Hematopoietic multipotent progenitor cell treated with erythropoietin and hydrocortisone succinate and interleukin-3 and kit ligand, for 15 days (in vitro differentiated cells): ENCODE measurements at regions not wholly inside any gene's neighbourhood (a gene's known extent, or its start where the extent isn't known, plus 50 kb on each side); places are given as distances from the start of the nearest gene placed in this dataset.
"Not testable (repeated sequence)": the region's sequence is repeated elsewhere in the genome, so short reads cannot be mapped to it uniquely, and the experiment has no call there.

ENCODE experiments used
- DNase-seq: peaks from one replicate; pipeline ENCODE4 v3.0.0-alpha.2; 2015; ENCODE audit warnings: low spot score

GRCh38 chr7:119270644-119271043 is 1002.3 kb upstream of the KCND2 start:
- DNase-seq = no peak

DNA sequence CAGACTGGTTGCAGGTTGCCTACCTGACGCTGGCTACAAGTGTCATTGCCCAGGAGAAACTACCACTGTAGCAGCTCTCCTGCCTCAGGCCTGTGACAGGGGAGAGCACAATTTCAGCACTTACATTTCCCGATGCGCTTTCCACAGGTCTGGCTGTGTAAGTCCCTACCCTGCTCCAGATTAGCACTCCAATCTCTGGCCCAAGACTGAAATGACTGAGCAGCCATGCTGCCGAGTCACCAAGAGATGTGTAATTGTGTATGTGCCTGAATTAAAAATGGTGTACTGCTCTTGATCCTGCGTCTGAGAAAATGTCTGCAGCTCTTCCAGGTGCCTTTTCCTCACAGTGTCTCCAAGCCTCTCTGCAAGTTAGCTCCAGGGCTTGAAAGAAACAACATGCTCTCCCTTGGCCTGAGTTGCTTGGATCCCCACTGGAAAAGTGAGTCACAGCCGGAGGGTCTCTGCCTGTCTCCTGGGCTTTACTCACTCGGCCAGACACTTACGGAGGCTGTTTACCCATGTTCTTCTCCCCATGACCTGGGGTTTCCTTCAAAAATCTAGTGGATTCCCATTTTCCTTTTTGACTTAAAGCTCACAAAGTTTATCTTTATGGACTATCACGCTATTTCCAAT is 1001.7 kb upstream of the KCND2 start:
- no peak for DNase-seq

GRCh38 chr7:119281181-119281846 is 991.7 kb upstream of the KCND2 start:
- DNase-seq = no peak

- no peak for DNase-seq
Observed at GRCh38 chr7:119283353-119283752, 989.6 kb upstream of the KCND2 start.

GRCh38 chr7:119288416-119288815 is 984.6 kb upstream of the KCND2 start:
- DNase-seq = no peak

DNA sequence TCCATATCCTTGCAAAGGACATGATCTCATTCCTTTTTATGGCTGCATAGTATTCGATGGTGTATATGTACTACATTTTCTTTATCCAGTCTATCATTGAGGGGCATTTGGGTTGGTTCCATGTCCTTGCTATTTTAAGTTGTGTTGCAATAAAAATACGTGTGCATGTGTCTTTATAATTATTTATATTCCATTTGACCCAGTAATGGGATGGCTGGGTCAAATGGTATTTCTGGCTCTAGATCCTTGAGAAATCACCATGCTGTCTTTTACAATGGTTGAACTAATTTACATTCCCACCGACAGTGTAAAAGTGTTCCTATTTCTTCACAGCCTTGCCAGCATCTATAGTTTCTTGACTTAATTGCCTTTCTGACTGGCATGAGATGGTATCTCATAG is 972.6 kb upstream of the KCND2 start:
- DNase-seq = not testable (repeated sequence)

DNA sequence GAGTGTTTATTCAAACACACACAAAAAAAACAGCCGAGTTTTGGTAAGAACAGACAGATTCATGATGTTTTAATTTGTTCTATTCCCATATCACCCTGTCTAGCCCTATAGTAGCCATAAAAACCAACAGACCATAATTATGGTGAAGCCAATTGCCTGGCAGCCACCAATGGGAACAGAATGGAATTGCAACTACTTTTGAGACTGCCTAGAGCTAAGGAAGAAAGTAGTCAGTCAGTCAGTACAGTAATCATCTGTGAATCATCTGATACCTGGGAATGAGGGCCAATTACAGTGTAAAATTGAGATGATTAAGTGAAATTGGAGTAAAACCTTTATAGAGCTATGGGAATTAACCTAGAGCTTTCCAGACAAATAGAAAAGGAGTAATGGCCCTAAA is 952.7 kb upstream of the KCND2 start:
- no peak for DNase-seq

DNA sequence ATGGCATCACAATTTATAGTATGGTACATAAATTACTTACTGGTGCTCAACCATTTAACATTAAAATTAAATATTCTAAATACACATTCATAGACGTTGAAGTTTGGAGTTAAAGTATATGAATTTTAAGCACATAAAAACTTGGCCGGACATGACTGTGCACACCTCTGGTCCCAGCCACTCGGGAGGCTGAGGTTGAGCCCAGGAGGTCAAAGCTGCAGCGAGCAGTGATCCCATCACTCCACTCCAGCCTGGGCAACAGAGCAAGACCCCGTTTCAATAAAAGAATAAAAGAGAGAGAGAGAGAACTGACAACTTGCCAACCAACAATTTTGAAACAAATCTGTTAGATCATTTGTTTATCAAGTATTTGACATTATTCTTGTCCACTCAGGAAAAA is 943.3 kb upstream of the KCND2 start:
- DNase-seq = no peak

DNA sequence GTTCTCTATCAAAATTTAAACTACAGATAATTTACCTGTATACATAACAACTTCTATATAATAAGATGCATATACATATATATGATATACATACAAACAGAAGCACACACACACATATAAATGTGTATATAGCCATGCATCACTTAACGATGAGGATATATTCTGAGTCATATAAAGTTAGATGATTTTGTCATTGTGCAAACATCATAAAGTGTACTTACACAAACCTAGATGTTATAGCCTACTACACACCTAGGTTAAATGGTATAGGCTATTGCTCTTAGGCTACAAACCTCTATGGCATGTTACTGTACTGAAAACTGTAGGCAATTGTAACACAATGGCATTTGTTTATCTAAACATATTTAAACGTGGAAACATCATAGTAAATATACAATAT is 937.6 kb upstream of the KCND2 start:
- DNase-seq = no peak

DNA sequence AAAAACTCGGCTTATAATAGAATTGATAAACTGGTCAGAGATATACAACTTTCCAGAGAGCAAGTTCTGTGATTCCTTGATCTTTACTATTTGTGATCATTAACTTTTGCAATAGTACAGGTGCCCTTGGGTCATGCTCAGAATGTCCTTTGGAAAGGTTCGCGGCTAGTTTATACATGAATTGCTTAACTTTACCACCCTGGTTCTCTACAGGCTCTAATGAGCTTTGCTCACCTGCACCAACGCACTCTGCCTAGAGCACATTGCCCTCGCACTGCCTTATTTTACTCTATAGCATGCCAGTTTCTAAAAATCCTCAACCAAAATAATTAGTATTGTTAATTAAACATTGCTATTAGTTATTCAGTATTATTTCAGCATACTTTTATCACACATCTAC is 931.2 kb upstream of the KCND2 start:
- DNase-seq = no peak

GRCh38 chr7:119343289-119343688 is 929.7 kb upstream of the KCND2 start:
- DNase-seq = no peak

- no peak for DNase-seq
Observed at GRCh38 chr7:119344466-119344865, 928.5 kb upstream of the KCND2 start.

GRCh38 chr7:119348491-119348890 is 924.5 kb upstream of the KCND2 start:
- no peak for DNase-seq

GRCh38 chr7:119350334-119350733 is 922.6 kb upstream of the KCND2 start:
- no peak for DNase-seq

- DNase-seq = no peak
Observed at GRCh38 chr7:119351320-119351719, 921.7 kb upstream of the KCND2 start.

GRCh38 chr7:119374436-119374835 is 898.5 kb upstream of the KCND2 start:
- no peak for DNase-seq

DNA sequence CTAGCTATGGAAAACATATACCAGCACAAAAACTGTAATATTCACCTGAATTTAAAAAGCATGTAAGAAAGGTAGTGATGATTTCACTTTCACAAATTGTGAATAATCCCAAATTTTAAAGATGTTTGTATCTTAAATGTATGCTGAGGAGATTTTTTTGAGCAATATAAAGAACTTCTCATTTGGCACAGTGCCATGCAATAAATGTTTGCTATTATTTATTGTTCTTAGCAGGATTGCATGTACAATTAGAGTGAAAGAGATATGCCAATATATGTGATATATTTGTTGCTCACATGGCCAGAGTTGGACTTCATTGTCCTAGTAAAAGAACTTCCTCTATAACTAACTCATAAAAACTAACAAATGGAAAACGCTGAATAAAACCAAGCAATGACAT is 895.1 kb upstream of the KCND2 start:
- DNase-seq = no peak

- no peak for DNase-seq
Observed at GRCh38 chr7:119382726-119383125, 890.2 kb upstream of the KCND2 start.

DNA sequence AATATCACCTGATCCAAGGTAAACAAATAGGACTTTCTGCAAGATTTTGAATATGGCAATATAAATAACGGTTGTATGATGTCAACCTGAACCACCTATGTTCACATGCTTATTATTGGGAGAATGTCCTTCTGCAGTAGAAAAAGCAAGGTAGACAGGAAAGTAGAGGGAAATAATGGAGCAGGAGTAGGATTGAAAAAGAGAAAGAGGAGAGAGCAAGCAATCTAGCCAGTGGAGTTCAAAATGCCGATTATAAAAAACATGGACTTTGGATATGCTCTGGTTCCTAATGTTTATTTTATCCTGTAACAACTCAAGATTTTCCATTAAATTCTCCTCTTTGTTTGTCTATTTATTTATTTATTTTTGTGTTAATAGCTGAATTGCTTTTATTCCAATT is 878.0 kb upstream of the KCND2 start:
- DNase-seq = no peak

DNA sequence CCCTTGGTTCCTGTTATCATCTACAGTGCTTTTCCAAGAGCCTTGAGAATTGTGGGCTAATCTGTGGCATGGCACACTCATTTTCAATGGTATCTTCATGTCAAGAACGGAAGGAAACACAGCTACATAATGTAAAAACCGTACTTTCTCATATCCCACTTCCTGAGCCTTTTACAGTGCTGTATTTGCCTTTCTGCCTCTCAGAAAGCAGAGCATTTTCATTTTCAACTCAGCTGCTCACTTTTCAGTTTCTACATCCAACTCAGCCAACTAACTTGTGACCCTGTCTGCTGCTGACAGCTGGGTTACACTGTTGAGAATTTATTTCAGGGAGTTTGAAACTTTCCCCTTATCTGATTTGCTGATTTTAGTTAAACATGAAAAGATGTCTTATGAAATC is 875.8 kb upstream of the KCND2 start:
- no peak for DNase-seq

DNA sequence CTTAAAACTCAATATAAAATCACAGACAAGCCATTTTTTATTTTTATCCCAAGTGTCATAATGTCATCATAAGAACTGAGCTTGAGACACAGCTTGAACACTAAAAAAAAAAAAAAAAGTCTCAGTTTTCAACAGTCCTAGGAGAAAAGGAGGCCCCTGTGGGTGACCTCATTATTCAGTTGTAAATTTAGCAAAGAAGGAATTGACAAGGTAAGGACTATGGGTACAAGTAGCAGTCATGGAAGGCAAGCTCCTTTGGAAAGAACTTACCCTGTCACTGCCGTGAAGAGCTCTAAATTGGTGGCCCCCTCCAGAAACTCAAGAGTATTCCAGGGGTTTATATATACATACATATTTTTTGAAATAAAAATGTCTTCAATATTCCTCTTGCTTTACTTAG is 864.4 kb upstream of the KCND2 start:
- no peak for DNase-seq

GRCh38 chr7:119413314-119413805 is 859.6 kb upstream of the KCND2 start:
- DNase-seq = no peak

- no peak for DNase-seq
Observed at GRCh38 chr7:119415682-119416081, 857.3 kb upstream of the KCND2 start.

- DNase-seq = no peak
Observed at GRCh38 chr7:119421657-119422056, 851.3 kb upstream of the KCND2 start.
